Keratinocyte (primary cell): ENCODE measurements at regions not wholly inside any gene's neighbourhood (a gene's known extent, or its start where the extent isn't known, plus 50 kb on each side); places are given as distances from the start of the nearest gene placed in this dataset.

ENCODE experiments used
- EZH2 ChIP-seq: IDR thresholded peaks from one replicate; pipeline ENCODE4 v1.6.1; 2012; ENCODE audit warnings: inconsistent platforms, mild to moderate bottlenecking, low read length, moderate library complexity
- TF ChIP-seq, protein P1 (sequence below), 3 experiments: IDR thresholded peaks in 1 of 3; conservative IDR thresholded peaks in 1 of 3; optimal IDR thresholded peaks in 1 of 3; 2 replicates in 2 of 3; 3 replicates in 1 of 3; pipeline versions ENCODE3 to v1.5.1; 2011; ENCODE audit warnings: low read length in 3 of 3, mild to moderate bottlenecking in 3 of 3, moderate library complexity in 2 of 3, control low read depth in 1 of 3, inconsistent platforms in 1 of 3; ENCODE audit not compliant: insufficient read depth in 2 of 3; ENCODE audit errors: extremely low read depth in 1 of 3

DNA sequence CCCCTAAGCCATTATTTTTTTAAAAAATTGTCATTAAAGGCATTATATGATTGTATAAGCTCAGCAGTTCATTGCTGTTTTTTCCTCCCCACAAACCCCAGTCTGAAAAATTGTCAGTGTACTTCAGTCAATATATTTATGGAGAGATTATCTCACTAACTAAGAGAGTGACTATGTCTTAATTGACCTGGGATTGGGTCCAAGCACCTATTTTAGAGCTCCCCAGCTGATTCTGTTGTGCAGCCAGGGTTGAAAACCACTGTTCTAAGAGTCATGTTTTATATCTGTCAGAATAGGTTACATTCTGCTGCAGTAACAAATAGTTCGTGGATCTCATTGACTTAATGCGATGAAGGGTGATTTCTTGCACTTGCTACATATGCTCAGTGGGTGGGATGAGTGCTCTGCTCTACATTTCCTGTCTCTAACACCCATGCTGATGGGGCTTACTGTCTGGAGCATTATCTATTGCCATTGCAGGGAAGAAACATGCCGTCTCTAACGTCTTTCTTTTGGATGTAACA lies 171.2 kb upstream of the MPHOSPH6 start:
- TF ChIP-seq, protein P1, sequence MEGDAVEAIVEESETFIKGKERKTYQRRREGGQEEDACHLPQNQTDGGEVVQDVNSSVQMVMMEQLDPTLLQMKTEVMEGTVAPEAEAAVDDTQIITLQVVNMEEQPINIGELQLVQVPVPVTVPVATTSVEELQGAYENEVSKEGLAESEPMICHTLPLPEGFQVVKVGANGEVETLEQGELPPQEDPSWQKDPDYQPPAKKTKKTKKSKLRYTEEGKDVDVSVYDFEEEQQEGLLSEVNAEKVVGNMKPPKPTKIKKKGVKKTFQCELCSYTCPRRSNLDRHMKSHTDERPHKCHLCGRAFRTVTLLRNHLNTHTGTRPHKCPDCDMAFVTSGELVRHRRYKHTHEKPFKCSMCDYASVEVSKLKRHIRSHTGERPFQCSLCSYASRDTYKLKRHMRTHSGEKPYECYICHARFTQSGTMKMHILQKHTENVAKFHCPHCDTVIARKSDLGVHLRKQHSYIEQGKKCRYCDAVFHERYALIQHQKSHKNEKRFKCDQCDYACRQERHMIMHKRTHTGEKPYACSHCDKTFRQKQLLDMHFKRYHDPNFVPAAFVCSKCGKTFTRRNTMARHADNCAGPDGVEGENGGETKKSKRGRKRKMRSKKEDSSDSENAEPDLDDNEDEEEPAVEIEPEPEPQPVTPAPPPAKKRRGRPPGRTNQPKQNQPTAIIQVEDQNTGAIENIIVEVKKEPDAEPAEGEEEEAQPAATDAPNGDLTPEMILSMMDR (optimal IDR thresholded peaks at IDR 0.05 in 1 of 3, IDR thresholded peaks at IDR 0.05 in 1 of 3, conservative IDR thresholded peaks at IDR 0.05 in 1 of 3; ENCODE audit: extremely low read depth in 1 of 3, insufficient read depth in 2 of 3, low read length in 3 of 3), result no peak
- no peak for TF ChIP-seq EZH2
